Stimulated activated CD4-positive, alpha-beta T cell treated with anti-CD3 and anti-CD28 coated beads, Interleukin-4, amount 100 ng/mL, for 48 hours (primary cell): ENCODE measurements at regions not wholly inside any gene's neighbourhood (a gene's known extent, or its start where the extent isn't known, plus 50 kb on each side); places are given as distances from the start of the nearest gene placed in this dataset.

Experiments used
- DNase-seq, 2 donors: peaks; one replicate each; pipeline ENCODE4 v3.0.0-alpha.2; 2020; ENCODE audit warnings: low read depth in 2 of 2

DNA sequence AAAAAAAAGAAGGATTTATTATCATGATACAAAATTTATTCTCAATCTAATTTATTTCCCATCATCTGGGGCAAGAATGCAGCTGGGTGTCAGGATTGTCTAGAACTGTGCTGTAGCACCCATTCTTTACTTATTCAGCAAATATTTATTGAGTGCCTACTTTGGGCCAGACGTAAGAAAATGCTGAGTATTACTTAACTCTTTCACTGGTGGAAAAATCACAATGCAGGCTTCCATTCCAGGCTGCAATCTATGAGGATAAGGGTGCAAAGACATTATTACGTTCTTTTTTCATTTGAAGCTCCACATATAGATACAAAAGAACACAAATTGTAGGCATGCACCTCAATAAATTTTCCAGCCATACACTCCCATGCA, 86.0 kb upstream of the CDKN3 start:
- no peak for DNase-seq

- DNase-seq = no peak
Observed at GRCh38 chr14:54312166-54312801, 84.5 kb upstream of the CDKN3 start.

DNA sequence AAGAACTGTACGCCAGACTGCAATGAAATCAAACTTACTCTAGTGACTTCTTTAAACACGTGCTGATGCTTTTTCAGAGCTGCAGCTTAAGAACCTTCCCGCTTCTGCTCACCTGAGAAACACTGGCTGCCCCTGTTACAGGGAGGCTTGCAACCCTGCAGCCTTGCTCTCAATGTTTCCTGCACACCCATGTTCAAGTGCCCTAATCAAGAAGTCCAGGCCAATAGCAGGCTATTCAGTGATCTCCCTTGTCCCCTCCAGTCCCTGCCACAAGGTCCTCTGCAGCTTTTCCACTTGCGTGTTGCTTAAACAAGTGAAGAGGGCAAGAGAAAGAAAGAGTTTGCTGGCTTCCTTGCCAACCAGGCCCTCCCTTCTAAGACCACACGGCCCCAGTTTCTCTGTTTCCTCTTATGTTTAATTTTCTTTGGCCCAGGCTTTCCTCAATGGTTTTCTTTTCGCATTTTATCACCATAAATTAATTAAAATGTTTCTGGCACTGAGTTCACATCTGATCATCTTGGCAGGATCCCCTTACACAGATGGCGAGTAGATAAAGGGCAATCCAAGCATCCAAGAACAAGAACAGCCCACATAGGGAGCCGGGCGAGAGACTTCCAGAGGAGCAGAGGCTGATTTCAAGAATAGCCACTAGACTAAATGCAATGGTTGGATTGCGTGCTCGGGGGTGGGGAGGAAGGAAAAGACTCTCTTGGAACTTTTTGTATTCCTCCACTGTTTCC, 82.3 kb upstream of the CDKN3 start:
- DNase-seq = no peak

DNA sequence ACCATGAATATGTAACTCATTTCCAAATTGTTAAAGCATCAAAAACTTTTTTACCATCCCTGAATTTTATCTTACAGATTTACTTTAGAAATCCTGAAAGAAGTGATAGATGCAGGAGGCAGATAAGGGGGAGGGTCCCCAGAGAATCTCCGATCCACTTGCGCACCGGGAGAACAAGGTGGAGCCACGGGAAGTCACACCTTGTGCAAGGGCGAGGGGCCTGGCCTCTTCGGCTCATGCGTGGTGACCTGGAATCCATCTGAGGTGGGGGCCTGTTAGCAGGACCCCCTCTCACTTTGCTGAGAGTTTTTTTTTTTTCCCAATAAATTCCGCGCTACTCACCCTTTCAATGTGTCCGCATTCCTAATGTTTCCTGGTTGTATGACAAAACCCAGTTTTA, 80.2 kb upstream of the CDKN3 start:
- no peak for DNase-seq

GRCh38 chr14:54317391-54317790, 79.4 kb upstream of the CDKN3 start:
- DNase-seq = no peak

- no peak for DNase-seq
Observed at GRCh38 chr14:54322246-54322645, 74.6 kb upstream of the CDKN3 start.

DNA sequence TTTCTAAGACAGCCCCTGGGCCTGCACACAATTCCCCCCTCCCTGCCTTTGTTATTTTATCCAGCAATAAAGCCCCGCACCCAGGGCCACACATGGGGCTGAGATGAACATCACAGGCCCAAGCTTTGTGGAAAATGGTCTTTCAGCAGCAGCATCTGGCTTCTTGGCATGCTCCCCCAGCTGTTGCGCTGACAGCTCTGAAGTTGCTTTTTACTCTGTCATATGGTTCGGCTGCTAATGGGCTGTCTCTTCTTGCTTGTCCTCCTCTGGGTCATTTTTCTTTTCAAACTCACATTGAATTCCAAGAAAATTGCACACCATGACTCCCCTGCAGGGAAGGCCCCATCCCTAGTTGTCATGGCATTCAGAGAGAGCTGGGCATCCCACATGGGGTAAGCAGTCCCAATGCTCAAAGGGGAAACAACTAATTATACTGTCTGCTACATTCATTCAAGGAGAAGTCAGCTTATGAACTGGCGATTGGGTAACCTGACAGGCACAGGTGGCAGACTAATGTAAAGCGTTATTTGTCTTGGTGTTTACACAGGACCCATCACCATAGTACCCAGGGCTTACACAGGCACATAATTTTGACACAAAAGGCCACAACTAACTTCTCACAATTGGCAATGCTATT, 74.0 kb upstream of the CDKN3 start:
- no peak for DNase-seq

DNA sequence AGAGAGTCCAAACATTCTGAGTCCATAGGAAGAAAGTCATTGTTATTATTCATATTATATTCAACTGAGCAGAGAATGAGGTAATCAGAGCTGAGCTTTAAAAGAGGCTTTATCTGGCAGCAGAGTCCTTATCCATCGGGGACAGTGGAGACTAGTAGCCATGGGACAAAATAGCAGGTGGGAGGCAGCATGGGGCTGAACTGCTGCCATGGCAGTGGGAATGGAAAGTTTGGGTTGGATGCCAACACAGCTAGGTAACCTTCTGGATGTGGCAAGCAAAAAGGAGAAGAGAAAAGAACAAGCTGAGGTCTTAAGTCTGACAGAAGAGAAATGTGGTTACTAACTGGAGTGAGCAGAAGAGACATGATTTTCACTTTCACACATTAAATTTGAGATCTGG, 71.0 kb upstream of the CDKN3 start:
- DNase-seq = no peak

DNA sequence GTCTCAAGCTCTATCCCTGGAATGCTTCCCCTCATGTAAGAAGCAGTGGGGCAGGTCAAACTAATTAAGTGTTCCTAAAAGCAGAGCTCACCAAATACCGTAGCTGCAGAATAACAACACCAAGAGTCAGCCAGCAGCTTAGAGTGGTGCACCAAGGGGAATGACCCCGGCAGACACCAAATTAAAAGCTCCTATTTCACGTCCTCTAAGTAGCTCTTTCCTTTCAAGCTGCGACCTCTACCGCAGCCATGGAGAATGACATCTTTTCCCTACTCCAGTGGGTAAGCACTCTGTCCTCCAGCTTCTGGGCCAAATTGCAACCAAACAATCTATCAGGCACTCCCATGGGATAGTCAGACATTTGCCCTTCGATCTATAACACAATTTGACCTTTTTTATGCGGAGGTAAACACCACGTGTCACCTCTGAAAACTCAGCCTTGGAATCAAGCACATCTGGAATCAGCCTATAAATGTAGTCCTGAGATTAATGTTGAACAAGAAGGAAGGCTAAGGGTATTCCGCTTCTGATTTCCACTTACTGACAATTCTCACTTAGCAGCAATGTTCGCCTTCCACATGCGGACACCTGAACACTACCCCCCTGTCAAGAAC, 67.6 kb upstream of the CDKN3 start:
- no peak for DNase-seq

DNA sequence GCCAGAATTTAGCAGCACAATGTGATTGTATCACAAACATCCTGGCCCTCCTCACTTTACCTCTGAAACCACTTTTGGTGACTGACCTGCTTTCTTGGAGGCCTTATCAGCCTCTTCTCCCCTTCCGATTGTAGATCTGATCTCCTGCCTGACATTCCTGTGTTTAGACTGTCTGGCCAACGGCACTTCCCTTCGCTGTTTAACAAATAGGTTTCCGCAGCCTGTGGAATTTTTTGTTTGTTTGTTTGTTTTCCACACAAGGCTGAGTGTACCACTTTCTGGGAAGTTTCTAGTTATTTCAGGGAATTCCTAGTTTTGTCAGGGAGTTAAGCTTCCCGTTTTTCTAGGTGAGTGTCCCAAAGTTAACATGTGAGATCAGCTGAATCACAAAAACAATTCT, 65.9 kb upstream of the CDKN3 start:
- no peak for DNase-seq

DNA sequence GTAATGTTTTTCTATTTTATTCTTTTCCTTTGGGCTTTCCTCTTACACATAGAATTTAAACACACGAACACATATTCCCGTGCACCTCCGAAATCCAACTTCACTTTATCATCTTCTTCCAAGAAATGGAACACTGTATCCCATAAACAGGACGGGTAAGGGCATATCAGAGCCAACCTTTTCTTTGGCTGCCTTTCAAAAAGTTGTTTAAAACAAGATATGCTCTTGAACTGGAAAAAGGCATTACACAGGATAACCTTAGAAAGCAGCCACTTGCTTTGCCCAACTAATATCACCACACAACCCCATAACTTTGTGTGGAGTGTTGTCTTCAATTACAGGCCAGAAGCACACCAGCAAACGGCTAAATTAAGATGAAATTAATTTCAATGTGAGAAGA, 65.3 kb upstream of the CDKN3 start:
- DNase-seq = no peak

GRCh38 chr14:54332490-54332889, 64.3 kb upstream of the CDKN3 start:
- no peak for DNase-seq

DNA sequence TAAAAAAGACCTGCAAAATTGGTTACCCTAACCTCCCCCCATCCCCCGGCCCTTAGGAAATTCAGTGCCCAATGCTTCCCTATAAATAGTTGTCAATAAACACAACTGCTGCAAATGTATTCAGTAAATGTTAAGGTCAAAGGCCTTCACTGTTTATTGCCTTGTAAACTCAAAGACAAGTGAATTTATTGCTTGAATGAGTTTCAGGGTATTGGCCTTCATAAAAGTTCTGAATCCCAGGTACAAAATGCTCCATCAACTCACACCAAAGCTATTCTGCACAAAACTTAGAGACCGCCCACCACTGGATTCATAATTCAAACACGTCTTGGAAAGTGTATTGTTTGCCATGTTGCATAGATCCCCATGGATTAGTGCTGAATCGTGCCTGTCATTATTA, 63.3 kb upstream of the CDKN3 start:
- DNase-seq = no peak

- no peak for DNase-seq
Observed at GRCh38 chr14:54335569-54336155, 61.1 kb upstream of the CDKN3 start.

GRCh38 chr14:54337314-54337713, 59.5 kb upstream of the CDKN3 start:
- no peak for DNase-seq

DNA sequence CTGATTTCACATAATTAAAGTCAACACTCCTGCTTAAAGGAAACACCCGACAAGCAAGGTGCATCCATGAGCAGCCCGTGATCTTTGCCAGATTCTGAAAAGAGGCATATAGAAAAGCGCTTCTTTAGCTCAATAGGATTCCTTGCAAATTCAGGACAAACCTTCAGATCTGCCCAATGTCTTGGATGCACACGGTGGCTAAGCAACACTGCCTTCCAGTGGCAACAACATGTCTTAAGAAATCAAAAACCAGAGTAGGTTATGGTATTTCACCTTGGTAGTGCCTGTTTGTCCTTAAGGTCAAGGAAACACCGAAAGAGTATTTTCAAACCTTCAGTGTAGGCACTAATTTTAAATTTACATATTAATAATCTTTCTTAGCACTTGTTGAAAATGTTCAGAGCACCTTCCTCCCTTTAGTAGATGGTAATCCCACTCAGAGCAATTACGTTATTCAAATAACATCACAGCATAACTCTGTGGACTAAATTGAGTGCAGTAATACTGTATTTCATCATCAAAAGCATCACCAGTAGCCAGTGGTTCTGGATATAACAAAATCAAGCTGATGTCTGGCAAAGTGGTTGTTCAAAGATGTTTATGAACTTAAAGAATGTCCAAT, 58.0 kb upstream of the CDKN3 start:
- no peak for DNase-seq

DNA sequence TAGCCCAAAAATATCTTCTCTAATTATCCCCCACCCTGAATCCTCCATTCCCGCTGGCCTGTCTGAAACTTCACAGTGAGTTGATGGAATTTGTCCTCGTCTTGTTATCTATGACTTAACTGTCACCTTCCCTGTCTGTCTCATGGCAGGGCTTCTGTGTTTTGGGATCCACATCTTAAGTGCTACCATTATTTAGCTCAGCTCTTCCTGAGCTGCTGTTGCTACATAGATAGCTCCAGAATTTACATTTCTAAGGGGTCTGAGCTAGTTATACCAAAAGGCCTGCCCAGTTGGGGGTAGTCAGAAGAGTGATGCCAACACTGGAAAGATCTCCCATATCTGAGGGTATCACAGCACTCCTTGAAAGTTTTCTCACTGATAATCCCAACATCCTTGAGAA, 57.0 kb upstream of the CDKN3 start:
- DNase-seq = no peak

- no peak for DNase-seq
Observed at GRCh38 chr14:54342806-54343205, 54.0 kb upstream of the CDKN3 start.

DNA sequence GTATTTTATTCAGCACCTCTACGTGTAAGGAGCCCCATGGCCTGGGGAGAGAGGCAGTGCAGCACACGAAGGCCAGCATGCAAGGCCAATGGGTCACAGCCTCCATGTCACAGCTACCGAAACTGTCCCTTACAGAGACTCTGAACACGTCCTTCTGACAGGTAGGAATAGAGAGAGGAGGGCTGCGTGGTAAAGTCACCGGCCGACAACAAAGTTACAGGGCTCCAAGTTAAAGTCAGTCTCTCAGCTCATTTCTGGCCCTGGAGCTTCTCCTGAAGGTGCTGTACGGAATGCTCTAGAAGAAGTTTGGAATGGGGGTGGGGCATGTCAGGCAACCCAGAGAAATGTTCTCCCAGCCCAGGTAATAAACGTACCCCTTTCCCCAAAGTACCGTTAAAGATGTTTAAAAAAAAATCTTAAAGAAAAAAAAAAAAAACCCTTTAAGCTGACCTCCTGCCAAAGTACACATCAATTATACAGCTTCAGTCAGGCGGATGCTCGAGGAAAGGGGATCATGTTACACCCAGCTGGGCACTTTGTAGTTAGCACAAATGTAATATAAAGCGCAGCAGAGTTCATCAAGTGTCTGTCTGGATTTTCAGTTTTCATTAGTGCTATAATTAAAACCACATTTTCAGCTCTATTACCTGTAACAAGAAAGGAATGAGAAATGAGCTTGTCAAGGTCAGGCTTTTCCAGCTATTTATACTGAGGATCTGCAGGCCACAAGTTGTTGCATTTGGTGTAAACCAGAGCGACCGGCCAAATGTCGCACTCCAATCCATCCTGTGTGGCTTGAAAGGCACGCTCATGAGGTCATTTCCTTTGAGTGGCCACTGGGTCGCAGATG, 53.3 kb upstream of the CDKN3 start:
- no peak for DNase-seq

GRCh38 chr14:54344445-54344844, 52.4 kb upstream of the CDKN3 start:
- DNase-seq = no peak

GRCh38 chr14:54346257-54346656, 50.5 kb upstream of the CDKN3 start:
- DNase-seq = no peak
